ENCODE measurements at regions not wholly inside any gene's neighbourhood (a gene's known extent, or its start where the extent isn't known, plus 50 kb on each side); places are given as distances from the start of the nearest gene placed in this dataset.

DNA sequence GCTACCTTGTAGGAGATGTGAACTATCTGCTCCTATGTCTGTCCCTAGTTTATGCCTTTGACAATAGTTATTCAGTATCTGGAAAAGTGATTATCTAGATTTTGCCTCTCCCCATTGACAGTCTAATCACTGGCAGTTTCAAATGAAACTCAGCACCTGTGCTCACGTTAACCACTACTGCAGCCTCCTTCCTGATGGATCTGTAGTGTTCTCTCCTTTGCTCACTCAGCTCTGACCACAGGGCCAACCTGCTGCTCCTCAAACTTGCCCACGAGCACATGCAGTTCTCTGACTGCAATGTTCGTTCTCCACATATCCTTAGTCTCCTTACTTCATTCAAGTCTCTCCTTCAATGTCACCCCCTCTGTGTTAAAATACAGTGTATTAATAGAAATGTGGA, 230.1 kb downstream of the NHLRC3 start:
- H3K9me3 ChIP-seq (ENCODE audit: control insufficient read depth, insufficient read depth, low read depth, low read length) = no peaks in the 10 kb centered on the region
- in situ Hi-C loops (cut with HindIII; ENCODE audit: low pct_unique_long_range_greater_than_20kb, low sequenced_read_pairs) = no loop called here

DNA sequence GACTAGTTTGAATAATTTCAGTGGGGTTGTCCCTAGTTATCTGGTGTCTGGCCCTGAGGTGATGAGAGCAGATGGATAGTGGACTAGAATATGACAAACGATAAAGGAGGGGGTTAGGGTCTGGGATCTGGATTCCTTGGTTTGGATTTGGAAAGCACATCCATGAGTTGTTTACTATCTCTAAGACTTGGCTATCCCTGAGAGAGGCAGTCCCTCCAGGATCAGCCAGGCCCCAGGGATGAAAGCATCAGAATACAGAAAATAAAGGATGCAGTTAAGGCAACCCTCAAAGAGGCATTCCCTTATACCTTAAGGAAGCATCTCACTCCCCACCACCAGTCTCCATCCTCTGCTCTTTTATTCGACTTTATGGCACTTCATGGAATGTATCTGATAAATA, 230.7 kb downstream of the NHLRC3 start:
- Histone ChIP-seq H3K9me3 (ENCODE audit: control insufficient read depth, insufficient read depth, low read depth, low read length) (no peaks in the 10 kb centered on the region), H3K36me3 (ENCODE audit: control insufficient read depth, insufficient read depth, low read length) (no peaks in the 10 kb centered on the region), H3K27ac (ENCODE audit: low read length) (no peak overlapping the region), H3K27me3 (ENCODE audit: control insufficient read depth, insufficient read depth, low read length) (no peaks in the 10 kb centered on the region), H3K4me3 (ENCODE audit: low read depth in 2 of 2, low read length in 2 of 2) (no peak overlapping the region), H3K4me1 (ENCODE audit: control insufficient read depth, insufficient read depth, low read length) (no peaks in the 10 kb centered on the region)
- no TSS peak for BruUV-seq (replicated peaks)
- DNase-seq (ENCODE audit: low read depth, low spot score) = no peak
- intact Hi-C loops (cut with micrococcal nuclease; ENCODE audit: unreplicated experiment) = no loop called here
- no peak for ATAC-seq
- ChIA-PET CTCF (no interaction called here), POLR2A (no interaction called here)
- in situ Hi-C loops (cut with HindIII; ENCODE audit: low pct_unique_long_range_greater_than_20kb, low sequenced_read_pairs) = no loop called here
- TF ChIP-seq, protein P1, sequence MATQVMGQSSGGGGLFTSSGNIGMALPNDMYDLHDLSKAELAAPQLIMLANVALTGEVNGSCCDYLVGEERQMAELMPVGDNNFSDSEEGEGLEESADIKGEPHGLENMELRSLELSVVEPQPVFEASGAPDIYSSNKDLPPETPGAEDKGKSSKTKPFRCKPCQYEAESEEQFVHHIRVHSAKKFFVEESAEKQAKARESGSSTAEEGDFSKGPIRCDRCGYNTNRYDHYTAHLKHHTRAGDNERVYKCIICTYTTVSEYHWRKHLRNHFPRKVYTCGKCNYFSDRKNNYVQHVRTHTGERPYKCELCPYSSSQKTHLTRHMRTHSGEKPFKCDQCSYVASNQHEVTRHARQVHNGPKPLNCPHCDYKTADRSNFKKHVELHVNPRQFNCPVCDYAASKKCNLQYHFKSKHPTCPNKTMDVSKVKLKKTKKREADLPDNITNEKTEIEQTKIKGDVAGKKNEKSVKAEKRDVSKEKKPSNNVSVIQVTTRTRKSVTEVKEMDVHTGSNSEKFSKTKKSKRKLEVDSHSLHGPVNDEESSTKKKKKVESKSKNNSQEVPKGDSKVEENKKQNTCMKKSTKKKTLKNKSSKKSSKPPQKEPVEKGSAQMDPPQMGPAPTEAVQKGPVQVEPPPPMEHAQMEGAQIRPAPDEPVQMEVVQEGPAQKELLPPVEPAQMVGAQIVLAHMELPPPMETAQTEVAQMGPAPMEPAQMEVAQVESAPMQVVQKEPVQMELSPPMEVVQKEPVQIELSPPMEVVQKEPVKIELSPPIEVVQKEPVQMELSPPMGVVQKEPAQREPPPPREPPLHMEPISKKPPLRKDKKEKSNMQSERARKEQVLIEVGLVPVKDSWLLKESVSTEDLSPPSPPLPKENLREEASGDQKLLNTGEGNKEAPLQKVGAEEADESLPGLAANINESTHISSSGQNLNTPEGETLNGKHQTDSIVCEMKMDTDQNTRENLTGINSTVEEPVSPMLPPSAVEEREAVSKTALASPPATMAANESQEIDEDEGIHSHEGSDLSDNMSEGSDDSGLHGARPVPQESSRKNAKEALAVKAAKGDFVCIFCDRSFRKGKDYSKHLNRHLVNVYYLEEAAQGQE (IDR thresholded peaks at IDR 0.05; ENCODE audit: insufficient read depth in 1 of 2, low read depth in 2 of 2, low read length in 1 of 2) = no peak
- TF ChIP-seq SIN3A (IDR thresholded peaks at IDR 0.05; ENCODE audit: borderline replicate concordance, insufficient read depth, low read depth, low read length) (no peak), TCF7L2 (IDR thresholded peaks at IDR 0.05; ENCODE audit: low read depth, low read length) (no peak), POLR2AphosphoS5 (IDR thresholded peaks at IDR 0.05; ENCODE audit: low read depth, low read length) (no peak)
- TF ChIP-seq, protein P2, sequence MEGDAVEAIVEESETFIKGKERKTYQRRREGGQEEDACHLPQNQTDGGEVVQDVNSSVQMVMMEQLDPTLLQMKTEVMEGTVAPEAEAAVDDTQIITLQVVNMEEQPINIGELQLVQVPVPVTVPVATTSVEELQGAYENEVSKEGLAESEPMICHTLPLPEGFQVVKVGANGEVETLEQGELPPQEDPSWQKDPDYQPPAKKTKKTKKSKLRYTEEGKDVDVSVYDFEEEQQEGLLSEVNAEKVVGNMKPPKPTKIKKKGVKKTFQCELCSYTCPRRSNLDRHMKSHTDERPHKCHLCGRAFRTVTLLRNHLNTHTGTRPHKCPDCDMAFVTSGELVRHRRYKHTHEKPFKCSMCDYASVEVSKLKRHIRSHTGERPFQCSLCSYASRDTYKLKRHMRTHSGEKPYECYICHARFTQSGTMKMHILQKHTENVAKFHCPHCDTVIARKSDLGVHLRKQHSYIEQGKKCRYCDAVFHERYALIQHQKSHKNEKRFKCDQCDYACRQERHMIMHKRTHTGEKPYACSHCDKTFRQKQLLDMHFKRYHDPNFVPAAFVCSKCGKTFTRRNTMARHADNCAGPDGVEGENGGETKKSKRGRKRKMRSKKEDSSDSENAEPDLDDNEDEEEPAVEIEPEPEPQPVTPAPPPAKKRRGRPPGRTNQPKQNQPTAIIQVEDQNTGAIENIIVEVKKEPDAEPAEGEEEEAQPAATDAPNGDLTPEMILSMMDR (IDR thresholded peaks at IDR 0.05) = no peak

More for the DNA sequence above, 230.1 kb downstream of the NHLRC3 start:
- no TSS peak for BruUV-seq (replicated peaks)
- Histone ChIP-seq H3K27me3 (ENCODE audit: control insufficient read depth, insufficient read depth, low read length) (no peaks in the 10 kb centered on the region), H3K4me3 (ENCODE audit: low read depth in 2 of 2, low read length in 2 of 2) (no peak overlapping the region), H3K36me3 (ENCODE audit: control insufficient read depth, insufficient read depth, low read length) (no peaks in the 10 kb centered on the region), H3K27ac (ENCODE audit: low read length) (no peak overlapping the region), H3K4me1 (ENCODE audit: control insufficient read depth, insufficient read depth, low read length) (no peaks in the 10 kb centered on the region)
- CTCF ChIA-PET = no interaction called here
- TF ChIP-seq POLR2AphosphoS5 (IDR thresholded peaks at IDR 0.05; ENCODE audit: low read depth, low read length) (no peak), TCF7L2 (IDR thresholded peaks at IDR 0.05; ENCODE audit: low read depth, low read length) (no peak), SIN3A (IDR thresholded peaks at IDR 0.05; ENCODE audit: borderline replicate concordance, insufficient read depth, low read depth, low read length) (no peak)
- TF ChIP-seq, protein P1 (IDR thresholded peaks at IDR 0.05; ENCODE audit: insufficient read depth in 1 of 2, low read depth in 2 of 2, low read length in 1 of 2) = no peak
- TF ChIP-seq, protein P2 (IDR thresholded peaks at IDR 0.05) = no peak
- DNase-seq (ENCODE audit: low read depth, low spot score) (no peak), ATAC-seq (no peak)
- POLR2A ChIA-PET = no interaction called here
- intact Hi-C loops (cut with micrococcal nuclease; ENCODE audit: unreplicated experiment) = no loop called here
